Body of pancreas (tissue), 4 donors: ENCODE measurements at regions not wholly inside any gene's neighbourhood (a gene's known extent, or its start where the extent isn't known, plus 50 kb on each side); places are given as distances from the start of the nearest gene placed in this dataset.
A peak's percentile ranks its signal among the peaks of the same experiment; 100 is the strongest.

Source experiments
- ATAC-seq: fragments of 150-250 bp; one replicate; pipeline ENCODE4 v1.9.1; 2016
- DNase-seq, 4 donors: peaks; one replicate each; pipeline ENCODE4 v3.0.0-alpha.2; 2019
- H3K27ac ChIP-seq, 4 donors: fragments of 200-600 bp; sonication (generic); 1 replicate in 3 of 4; 2 replicates in 1 of 4; pipeline versions ENCODE4 v1.5.1 to v1.6.1; 2016 to 2019; ENCODE audit warnings: mild to moderate bottlenecking in 1 of 4, mixed read lengths in 1 of 4, moderate library complexity in 1 of 4
- H3K27me3 ChIP-seq, 2 donors: fragments of 200-600 bp; sonication (generic); one replicate each; pipeline ENCODE4 v1.6.0; 2016; ENCODE audit warnings: mild to moderate bottlenecking in 1 of 2
- H3K36me3 ChIP-seq, 2 donors: fragments of 200-600 bp; sonication (generic); replicated peaks in 1 of 2; 2 replicates each; pipeline ENCODE4 v1.5.1; 2016; ENCODE audit warnings: low read depth in 2 of 2; ENCODE audit not compliant: insufficient read depth in 1 of 2
- H3K4me1 ChIP-seq: fragments of 200-600 bp; sonication (generic); one replicate; pipeline ENCODE4 v1.6.0; 2016
- H3K4me3 ChIP-seq, 2 donors: fragments of 200-600 bp; sonication (generic); 1 replicate in 1 of 2; 2 replicates in 1 of 2; pipeline ENCODE4 v1.5.1; 2016 to 2019
- H3K9me3 ChIP-seq, 3 donors: fragments of 200-600 bp; sonication (generic); 1 replicate in 2 of 3; 2 replicates in 1 of 3; pipeline ENCODE4 v1.5.1; 2016
- CTCF ChIP-seq, 7 experiments: fragments of 450-650 bp in 4 of 7; fragments of 200-600 bp in 3 of 7; sonication (generic) in 3 of 7; IDR thresholded peaks; one replicate each; pipeline ENCODE4 v1.5.1; 2016 to 2019; ENCODE audit warnings: antibody characterized with exemption in 7 of 7
- POLR2A ChIP-seq, 3 donors: fragments of 450-650 bp; IDR thresholded peaks; one replicate each; pipeline ENCODE4 v1.6.1; 2016; ENCODE audit warnings: antibody characterized with exemption in 3 of 3, mild to moderate bottlenecking in 2 of 3
- WGBS, 2 donors: methylation state at CpG; one replicate each; pipeline ENCODE4 v1.1.5; 2017; 5-methylcytosine and 5-hydroxymethylcytosine counted together
- intact Hi-C: fragments of 100-400 bp; cut with DNase I; formaldehyde crosslinking; loops from one replicate; pipeline ENCODE4 v1.15.1; 2023

GRCh38 chr5:141769671-141770070, 87.6 kb upstream of the ARAP3 start:
- H3K36me3 ChIP-seq = no peaks in the 10 kb centered on the region
- 82 to 95% methylated on average over 2 to 3 of the region's 3 CpGs for WGBS, 2 donors
- intact Hi-C loops = no loop called here

GRCh38 chr5:141767671-141768070, 85.6 kb upstream of the ARAP3 start:
- intact Hi-C loops = no loop called here

More at GRCh38 chr5:141769671-141770070, 87.6 kb upstream of the ARAP3 start:
- Histone ChIP-seq H3K27me3 (no peaks in the 10 kb centered on the region), H3K9me3 (no peaks in the 10 kb centered on the region), H3K4me1 (no peaks in the 10 kb centered on the region), H3K27ac (no peak overlapping the region), H3K4me3 (no peak overlapping the region)
- TF ChIP-seq POLR2A (IDR thresholded peaks at IDR 0.05) (no peak), CTCF (IDR thresholded peaks at IDR 0.05) (no peak)
- ATAC-seq (no peak), DNase-seq (no peak)

GRCh38 chr5:141765896-141766551, 84.0 kb upstream of the ARAP3 start:
- H3K9me3 ChIP-seq = no peaks in the 10 kb centered on the region
- no peaks in the 10 kb centered on the region for H3K4me1 ChIP-seq
- DNase-seq (no peak), ATAC-seq (no peak)
- H3K27ac ChIP-seq = no peak overlapping the region
- H3K4me3 ChIP-seq = no peak overlapping the region
- WGBS, 2 donors = 42 to 46% methylated on average over 2 of the region's 2 CpGs
- intact Hi-C loops = no loop called here
- TF ChIP-seq CTCF (IDR thresholded peaks at IDR 0.05) (no peak), POLR2A (IDR thresholded peaks at IDR 0.05) (no peak)
- no peaks in the 10 kb centered on the region for H3K36me3 ChIP-seq
- no peaks in the 10 kb centered on the region for H3K27me3 ChIP-seq

More at GRCh38 chr5:141767671-141768070, 85.6 kb upstream of the ARAP3 start:
- DNase-seq (no peak), ATAC-seq (no peak)
- H3K4me3 ChIP-seq = no peak overlapping the region
- H3K4me1 ChIP-seq = no peaks in the 10 kb centered on the region
- H3K27ac ChIP-seq = no peak overlapping the region
- no peaks in the 10 kb centered on the region for H3K9me3 ChIP-seq
- TF ChIP-seq CTCF (IDR thresholded peaks at IDR 0.05) (no peak), POLR2A (IDR thresholded peaks at IDR 0.05) (no peak)
- WGBS, 2 donors = 86 to 87% methylated on average over 7 to 15 of the region's 15 CpGs
- H3K36me3 ChIP-seq = no peaks in the 10 kb centered on the region
- H3K27me3 ChIP-seq = no peaks in the 10 kb centered on the region

GRCh38 chr5:141763541-141763940, 81.5 kb upstream of the ARAP3 start:
- H3K27ac ChIP-seq = no peak overlapping the region
- no peak for ATAC-seq
- TF ChIP-seq CTCF (IDR thresholded peaks at IDR 0.05) (no peak), POLR2A (IDR thresholded peaks at IDR 0.05) (no peak)
- intact Hi-C loops = no loop called here
- H3K27me3 ChIP-seq = no peaks in the 10 kb centered on the region
- H3K4me3 ChIP-seq = no peak overlapping the region
- no peaks in the 10 kb centered on the region for H3K4me1 ChIP-seq
- 59 to 76% methylated on average over 5 of the region's 5 CpGs for WGBS, 2 donors
- H3K9me3 ChIP-seq = no peaks in the 10 kb centered on the region
- no peaks in the 10 kb centered on the region for H3K36me3 ChIP-seq
- DNase-seq = no peak

- H3K27ac ChIP-seq = no peak overlapping the region
- H3K9me3 ChIP-seq = no peaks in the 10 kb centered on the region
- H3K36me3 ChIP-seq = no peaks in the 10 kb centered on the region
- H3K27me3 ChIP-seq = no peaks in the 10 kb centered on the region
- TF ChIP-seq POLR2A (IDR thresholded peaks at IDR 0.05) (no peak), CTCF (IDR thresholded peaks at IDR 0.05) (peak in 2 of 7 experiments; percentile 25 to 26)
- 64 to 69% methylated on average over 8 of the region's 8 CpGs for WGBS, 2 donors
- peak in 2 of 4 donors; percentile 11 to 16 for DNase-seq
- H3K4me1 ChIP-seq = no peaks in the 10 kb centered on the region
- no peak for ATAC-seq
- no peak overlapping the region for H3K4me3 ChIP-seq
- intact Hi-C loops = no loop called here
These were observed 80.8 kb upstream of the ARAP3 start for GRCh38 chr5:141762790-141763368.
